Hepatocyte (in vitro differentiated cells): ENCODE measurements at regions not wholly inside any gene's neighbourhood (a gene's known extent, or its start where the extent isn't known, plus 50 kb on each side); places are given as distances from the start of the nearest gene placed in this dataset.

Experiments used
- EZH2 ChIP-seq: fragments of 200-600 bp; sonication (generic); IDR thresholded peaks from 2 replicates; pipeline ENCODE4 v1.6.1; 2016; ENCODE audit warnings: antibody characterized with exemption, mild to moderate bottlenecking, borderline replicate concordance
- EZH2phosphoT487 ChIP-seq: fragments of 200-600 bp; sonication (generic); IDR thresholded peaks from one replicate; pipeline ENCODE4 v1.6.1; 2018; ENCODE audit warnings: antibody characterized with exemption, mild to moderate bottlenecking, low read depth, moderate library complexity; ENCODE audit not compliant: unreplicated experiment, severe bottlenecking

DNA sequence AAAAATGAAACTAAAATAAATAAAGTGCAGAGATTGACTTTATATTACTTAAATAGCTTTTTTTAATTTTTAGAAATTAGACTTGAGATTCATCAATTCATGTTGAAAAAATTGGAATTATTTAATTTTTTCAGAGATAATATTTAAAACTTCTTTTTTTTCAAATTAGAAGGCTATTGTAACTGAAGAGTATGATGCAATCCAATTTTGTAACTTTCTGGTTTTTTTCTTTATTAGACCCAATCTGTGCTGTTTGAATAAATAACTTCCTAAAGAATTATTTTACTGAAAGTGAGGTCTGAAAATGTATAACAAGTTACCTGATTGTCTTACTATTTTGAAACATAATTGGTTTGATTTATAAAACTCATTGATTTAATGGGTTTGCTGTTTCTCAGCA lies 200.9 kb downstream of the MAD2L1 start:
- TF ChIP-seq EZH2 (no peak), EZH2phosphoT487 (no peak)
